CD4-positive, alpha-beta T cell treated with Interleukin-4 for 1 hour (primary cell): ENCODE measurements at regions not wholly inside any gene's neighbourhood (a gene's known extent, or its start where the extent isn't known, plus 50 kb on each side); places are given as distances from the start of the nearest gene placed in this dataset.
"Not testable (repeated sequence)": the region's sequence is repeated elsewhere in the genome, so short reads cannot be mapped to it uniquely, and the experiment has no call there.

Source experiments
- DNase-seq, 2 donors: peaks; one replicate each; pipeline ENCODE4 v3.0.0-alpha.2; 2020 to 2022

GRCh38 chr22:27070594-27070993 lies 413.2 kb downstream of the MIAT start:
- no peak for DNase-seq

DNA sequence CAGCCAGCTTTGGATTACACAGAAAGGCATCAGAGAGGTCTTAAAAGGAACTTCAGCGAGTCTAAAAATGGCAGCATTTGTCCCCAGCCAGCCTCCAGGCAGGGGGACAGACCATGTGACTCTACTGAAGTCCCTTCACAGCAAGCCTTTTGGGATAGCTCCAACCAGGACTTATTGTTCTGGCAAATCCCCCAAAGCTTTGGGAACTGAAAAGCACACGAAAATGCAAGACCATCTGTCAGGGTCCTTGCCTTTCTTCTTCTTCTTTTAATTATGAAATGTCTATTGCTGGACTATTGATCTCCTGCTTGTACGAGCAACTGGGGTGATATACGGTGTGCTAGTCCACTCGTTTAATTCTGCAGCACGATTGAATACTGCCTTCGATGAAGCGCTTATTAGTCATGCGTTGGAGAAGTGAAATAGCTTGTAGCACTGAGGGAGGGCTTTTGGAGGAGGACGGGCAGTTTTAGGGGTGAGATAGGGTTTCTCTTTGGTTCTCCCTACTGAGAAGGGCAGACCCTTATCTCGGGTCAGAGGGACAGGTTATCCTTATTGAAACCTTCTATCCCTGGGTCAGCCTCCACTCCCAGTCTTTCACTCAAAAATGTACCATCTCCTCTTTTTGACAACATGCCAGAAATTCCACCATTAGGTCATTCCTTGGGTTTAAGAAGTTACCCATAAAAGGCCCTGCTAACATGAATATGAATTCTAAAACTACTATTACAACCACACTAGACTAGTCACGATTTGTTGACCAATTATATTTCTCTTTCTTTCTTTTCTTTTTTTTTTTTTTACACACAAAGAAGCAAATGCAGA lies 416.4 kb downstream of the MIAT start:
- no peak for DNase-seq

GRCh38 chr22:27075028-27075678 lies 417.8 kb downstream of the MIAT start:
- DNase-seq: no peak

- DNase-seq: no peak
Observed at GRCh38 chr22:27075891-27076290, 418.5 kb downstream of the MIAT start.

DNA sequence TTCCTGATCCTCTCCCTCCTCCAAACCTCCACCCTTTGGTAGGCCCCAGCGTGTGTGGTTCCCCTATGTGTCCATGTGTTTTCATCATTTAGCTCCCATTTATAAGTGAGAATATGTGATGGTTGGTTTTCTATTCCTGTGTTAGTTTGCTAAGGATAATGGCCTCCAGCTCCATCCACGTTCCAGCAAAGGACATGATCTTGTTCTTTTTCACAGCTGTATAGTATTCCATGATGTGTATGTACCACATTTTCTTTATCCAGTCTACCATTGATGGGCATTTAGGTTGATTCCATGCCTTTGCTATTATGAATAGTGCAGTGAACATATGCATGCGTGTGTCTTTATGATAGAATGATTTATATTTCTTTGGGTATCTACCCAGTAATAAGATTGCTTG lies 420.7 kb downstream of the MIAT start:
- not testable (repeated sequence) for DNase-seq

DNA sequence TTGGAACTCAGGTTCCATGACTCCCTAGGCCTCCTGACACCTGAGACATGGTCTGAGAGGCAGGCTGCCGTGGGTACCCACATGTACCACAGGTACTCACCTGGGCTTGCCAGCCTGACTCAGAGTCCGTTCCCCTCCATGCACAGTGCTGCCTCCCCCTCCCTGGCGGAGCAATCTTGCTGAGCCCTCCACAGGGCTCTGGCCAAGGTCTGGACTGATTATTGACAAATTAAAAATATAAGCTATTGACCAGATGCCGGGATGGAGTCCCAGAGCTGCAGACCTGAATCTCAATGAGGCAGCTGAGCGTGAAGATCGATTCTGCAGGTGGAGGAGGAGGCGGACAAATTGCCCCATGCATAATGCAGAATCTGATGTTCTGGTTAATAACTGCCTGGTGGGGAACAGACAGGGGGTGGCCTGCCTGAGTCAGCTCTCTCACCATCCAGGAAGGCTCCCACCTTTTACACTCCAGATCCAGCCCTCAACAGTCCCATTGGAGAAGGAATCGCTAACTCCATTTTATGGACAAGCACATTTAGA lies 422.7 kb downstream of the MIAT start:
- DNase-seq: no peak

GRCh38 chr22:27080863-27081262 lies 423.5 kb downstream of the MIAT start:
- DNase-seq: no peak

DNA sequence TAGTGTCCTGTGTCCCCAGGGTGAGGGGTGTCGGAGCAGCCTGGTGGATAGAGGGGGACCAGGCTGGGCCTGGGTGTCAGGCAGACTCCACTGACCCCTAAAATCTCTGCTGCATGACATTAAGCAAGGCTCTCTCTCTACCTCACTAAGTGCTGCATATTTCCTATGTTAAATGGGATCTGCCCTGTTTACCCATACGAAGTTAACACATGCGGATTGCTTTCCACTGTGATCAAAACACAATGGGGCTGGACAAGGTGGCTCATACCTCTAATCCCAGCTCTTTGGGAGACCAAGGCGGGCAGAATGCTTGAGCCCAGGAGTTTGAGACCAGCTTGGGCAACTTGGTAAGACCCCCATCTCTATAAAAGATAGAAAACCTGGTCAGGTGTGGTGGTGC lies 426.2 kb downstream of the MIAT start:
- no peak for DNase-seq

- no peak for DNase-seq
Observed at GRCh38 chr22:27084130-27084529, 426.7 kb downstream of the MIAT start.

DNA sequence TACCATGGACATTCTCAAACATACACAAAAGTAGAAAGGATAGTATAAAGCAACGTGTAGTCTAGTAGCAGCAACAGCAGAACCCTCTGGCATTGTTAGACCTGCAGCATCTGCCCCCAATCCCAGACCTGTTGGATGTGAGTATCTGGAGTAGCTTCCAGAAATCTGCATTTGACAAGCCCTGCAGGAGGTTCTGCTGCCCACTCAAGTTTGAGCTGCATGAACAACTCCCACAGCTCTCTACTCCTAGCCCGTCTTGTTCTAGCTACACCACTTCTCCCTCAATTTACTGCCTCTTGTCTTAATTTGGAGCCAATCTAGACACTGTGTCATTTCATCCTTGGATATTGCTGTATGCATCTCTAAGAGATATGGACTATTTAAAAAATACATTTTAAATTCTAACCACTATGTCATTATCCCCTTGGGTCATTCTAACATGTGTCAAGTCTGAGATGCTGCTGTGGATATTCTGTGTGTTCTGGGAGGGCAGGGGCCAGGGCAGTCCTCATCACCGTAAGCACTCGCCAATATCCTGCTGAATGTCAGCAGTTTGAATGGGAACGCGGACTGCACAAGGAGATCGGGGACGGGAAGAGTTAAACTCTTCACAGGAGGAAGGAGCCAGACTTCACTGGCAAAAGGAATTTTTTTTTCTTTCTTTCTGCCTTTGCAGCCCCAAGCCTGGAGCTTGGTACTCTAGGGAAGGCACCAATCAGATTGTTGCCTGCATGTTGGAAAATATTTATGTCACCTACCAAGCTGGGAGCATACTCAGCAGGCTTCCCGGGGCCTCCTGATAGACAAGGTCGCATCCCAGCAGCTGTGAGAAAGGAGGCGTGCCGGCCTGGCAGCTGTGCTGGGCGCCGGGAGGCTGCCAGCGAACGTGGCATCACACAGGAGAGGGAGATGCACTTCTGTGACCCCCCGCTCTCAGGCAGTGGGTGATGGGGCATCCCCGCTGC lies 429.0 kb downstream of the MIAT start:
- DNase-seq: no peak

GRCh38 chr22:27087051-27087450 lies 429.7 kb downstream of the MIAT start:
- no peak for DNase-seq

GRCh38 chr22:27088026-27088425 lies 430.6 kb downstream of the MIAT start:
- no peak for DNase-seq

DNA sequence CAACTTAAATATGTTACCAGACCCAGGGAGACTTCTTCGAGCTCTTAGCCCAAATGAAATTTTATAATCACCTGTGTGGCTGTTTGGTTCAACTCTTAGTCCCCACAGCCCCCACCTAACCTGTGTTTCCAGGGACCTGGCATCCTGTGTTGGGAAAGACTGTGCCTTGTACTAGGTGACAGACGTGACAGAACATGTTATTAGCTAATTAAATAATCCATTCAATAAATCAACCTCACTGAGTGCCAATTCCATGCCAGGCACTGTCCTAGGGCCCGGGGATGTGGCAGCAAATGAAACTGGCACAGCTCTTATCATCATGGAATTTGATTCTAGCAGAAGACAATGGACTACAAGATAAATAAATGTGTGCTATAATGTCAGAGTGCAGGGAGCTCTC lies 431.9 kb downstream of the MIAT start:
- DNase-seq: no peak

- no peak for DNase-seq
Observed at GRCh38 chr22:27090611-27091011, 433.2 kb downstream of the MIAT start.

DNA sequence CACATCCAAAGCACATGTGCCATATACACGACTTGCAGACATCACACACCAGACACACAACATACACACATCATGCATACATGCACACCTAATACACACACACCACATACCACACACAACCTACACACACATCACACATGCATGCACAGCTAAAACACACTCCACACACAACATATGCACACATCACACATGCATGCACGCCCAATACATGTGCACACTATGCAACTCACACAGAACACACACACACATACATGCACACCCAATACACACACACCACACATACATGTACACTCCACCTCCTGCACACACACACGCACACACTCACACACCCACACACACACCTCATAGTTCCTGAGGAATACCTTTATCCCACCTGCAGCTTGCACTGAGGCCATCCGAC lies 436.0 kb downstream of the MIAT start:
- DNase-seq: no peak

GRCh38 chr22:27094633-27095308 lies 437.4 kb downstream of the MIAT start:
- no peak for DNase-seq

DNA sequence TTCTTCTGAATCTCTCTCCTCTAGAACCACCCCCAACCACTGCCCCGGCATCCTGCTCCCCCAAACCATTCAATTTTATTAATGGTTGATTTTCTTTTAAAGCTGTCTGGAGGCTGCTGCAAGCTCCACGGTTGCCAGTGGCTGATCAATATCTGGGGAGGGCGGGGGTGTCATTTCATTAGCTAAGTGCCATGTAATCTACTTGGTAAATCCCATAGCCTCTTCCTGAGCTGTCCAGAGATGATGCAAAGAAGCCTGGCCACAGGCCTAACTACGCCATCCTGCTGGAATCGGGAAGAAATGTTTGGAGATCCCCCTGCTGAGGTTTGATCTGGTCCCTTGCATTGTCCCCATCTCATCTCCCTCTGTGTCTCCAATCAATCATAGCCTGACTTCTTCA lies 440.1 kb downstream of the MIAT start:
- no peak for DNase-seq

DNA sequence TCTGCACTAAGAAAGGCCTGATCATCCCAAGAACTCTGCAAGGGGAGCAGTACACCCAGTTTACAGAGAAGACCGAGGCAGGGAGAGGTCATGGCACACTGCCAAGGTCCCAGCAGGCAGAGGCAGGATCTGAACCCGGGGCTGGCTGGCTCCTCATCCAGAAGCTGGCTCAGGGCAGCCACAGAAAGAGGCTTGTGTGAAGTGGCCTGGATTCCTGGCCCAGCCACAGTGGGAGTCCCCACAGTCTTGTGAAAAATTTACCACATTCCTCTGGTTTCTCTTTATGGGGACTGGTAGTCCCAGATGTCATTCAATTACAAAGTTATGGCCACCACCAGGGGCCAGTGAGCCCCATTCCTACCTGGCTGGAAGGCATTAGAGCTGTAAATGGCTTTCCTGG lies 440.5 kb downstream of the MIAT start:
- DNase-seq: no peak

DNA sequence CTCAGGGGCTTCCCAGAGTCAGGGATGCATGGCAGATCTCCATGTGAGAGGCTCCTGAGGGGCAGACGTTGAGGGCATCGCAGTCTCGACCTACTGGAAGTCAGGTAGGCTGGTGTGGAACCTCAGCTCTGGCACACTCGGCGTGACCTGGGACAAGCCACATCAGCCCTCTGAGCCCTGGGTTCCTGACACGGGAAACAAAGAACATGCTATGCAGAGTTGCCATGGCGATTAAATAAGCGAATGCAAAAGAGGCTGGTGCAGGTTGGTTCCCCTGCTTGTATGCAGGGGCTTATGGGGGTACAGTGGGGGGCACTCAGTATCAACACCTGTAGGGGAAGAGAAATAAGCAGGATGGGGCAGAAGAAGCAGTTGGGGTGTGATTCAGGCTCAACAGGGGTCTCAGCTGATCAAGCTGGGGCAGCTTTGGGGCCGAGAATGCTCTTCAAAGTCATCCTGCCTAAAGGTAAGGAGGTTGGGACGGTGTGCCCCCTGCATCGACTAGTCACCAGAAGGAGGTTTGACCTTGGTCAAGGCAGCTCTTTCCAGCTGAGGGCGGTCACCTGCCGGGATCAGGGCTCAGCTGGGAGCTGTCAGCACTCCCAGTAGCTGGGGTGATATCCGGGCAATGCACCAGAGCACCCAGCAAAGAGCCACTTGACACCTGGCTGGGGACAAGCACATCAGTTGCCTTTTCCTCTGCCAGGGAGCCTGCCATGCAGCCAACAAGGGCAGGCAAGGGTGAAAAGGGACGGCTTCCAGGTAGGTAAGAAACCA lies 442.7 kb downstream of the MIAT start:
- DNase-seq: no peak

- DNase-seq: no peak
Observed at GRCh38 chr22:27100789-27101188, 443.4 kb downstream of the MIAT start.

- DNase-seq: no peak
Observed at GRCh38 chr22:27101288-27101687, 443.9 kb downstream of the MIAT start.

- no peak for DNase-seq
Observed at GRCh38 chr22:27104449-27104848, 447.1 kb downstream of the MIAT start.
